ENCODE measurements at regions not wholly inside any gene's neighbourhood (a gene's known extent, or its start where the extent isn't known, plus 50 kb on each side); places are given as distances from the start of the nearest gene placed in this dataset.

GRCh38 chr20:11195169-11195568 is 521.4 kb upstream of the JAG1 start:
- CTCF ChIA-PET: interaction anchor here (1.1 kb wide), 1 partner anchor 10 kb away, joined by 3 read pairs; no protein-coding TSS in a partner anchor
- Mint-ChIP-seq H3K27me3 (ENCODE audit: low read depth) (no peaks in the 10 kb centered on the region), H3K27ac (no peak overlapping the region)

GRCh38 chr20:11195899-11196558 is 522.2 kb upstream of the JAG1 start:
- Mint-ChIP-seq H3K36me3 (no peaks in the 10 kb centered on the region), H3K27me3 (ENCODE audit: low read depth) (no peaks in the 10 kb centered on the region), H3K9me3 (no peaks in the 10 kb centered on the region), H3K27ac (no peak overlapping the region), H3K4me1 (no peaks in the 10 kb centered on the region), H3K4me3 (no peak overlapping the region)
- ATAC-seq (no peak), DNase-seq (ENCODE audit: low spot score) (no peak)
- POLR2A ChIA-PET: no interaction called here
- TF ChIP-seq SMAD4 (CRISPR knock-in tag; IDR thresholded peaks at IDR 0.05) (no peak), PRRX2 (CRISPR knock-in tag; IDR thresholded peaks at IDR 0.05) (no peak), ZNF532 (CRISPR knock-in tag; IDR thresholded peaks at IDR 0.05; ENCODE audit: borderline replicate concordance) (no peak), TEAD4 (CRISPR knock-in tag; IDR thresholded peaks at IDR 0.05) (no peak), SOX15 (CRISPR knock-in tag; IDR thresholded peaks at IDR 0.05) (no peak), GABPB1 (CRISPR knock-in tag; IDR thresholded peaks at IDR 0.05) (no peak), MAX (CRISPR knock-in tag; IDR thresholded peaks at IDR 0.05) (no peak), OVOL2 (CRISPR knock-in tag; IDR thresholded peaks at IDR 0.05; ENCODE audit: borderline replicate concordance) (no peak), ZNF425 (CRISPR knock-in tag; conservative IDR thresholded peaks at IDR 0.05) (no peak), GRHL2 (CRISPR knock-in tag; IDR thresholded peaks at IDR 0.05; ENCODE audit: insufficient replicate concordance, severe bottlenecking) (no peak), ATF3 (CRISPR knock-in tag; conservative IDR thresholded peaks at IDR 0.05) (no peak), STAT6 (CRISPR knock-in tag; conservative IDR thresholded peaks at IDR 0.05; ENCODE audit: low read depth) (no peak), AR (CRISPR knock-in tag; IDR thresholded peaks at IDR 0.05) (no peak), USF2 (CRISPR knock-in tag; IDR thresholded peaks at IDR 0.05) (no peak), ESRRA (CRISPR knock-in tag; IDR thresholded peaks at IDR 0.05; ENCODE audit: borderline replicate concordance) (no peak), ZNF512 (CRISPR knock-in tag; IDR thresholded peaks at IDR 0.05; ENCODE audit: borderline replicate concordance) (no peak)
- CTCF ChIA-PET: no interaction called here

More at GRCh38 chr20:11195169-11195568, 521.4 kb upstream of the JAG1 start:
- no peak for TF ChIP-seq KAT7 (CRISPR knock-in tag; IDR thresholded peaks at IDR 0.05; ENCODE audit: borderline replicate concordance)
- TF ChIP-seq CREM (CRISPR knock-in tag; IDR thresholded peaks at IDR 0.05): no peak
- no peak for TF ChIP-seq ZNF423 (CRISPR knock-in tag; IDR thresholded peaks at IDR 0.05)
- no peak for TF ChIP-seq MXD4 (CRISPR knock-in tag; IDR thresholded peaks at IDR 0.05; ENCODE audit: borderline replicate concordance)
- no peak for TF ChIP-seq ZNF138 (CRISPR knock-in tag; conservative IDR thresholded peaks at IDR 0.05)
- DNase-seq (ENCODE audit: low spot score) (no peak), ATAC-seq (no peak)
- POLR2A ChIA-PET: no interaction called here
- Mint-ChIP-seq H3K36me3 (no peaks in the 10 kb centered on the region), H3K4me3 (no peak overlapping the region), H3K9me3 (no peaks in the 10 kb centered on the region), H3K4me1 (no peaks in the 10 kb centered on the region)
